BE2C (cell line): ENCODE measurements at regions not wholly inside any gene's neighbourhood (a gene's known extent, or its start where the extent isn't known, plus 50 kb on each side); places are given as distances from the start of the nearest gene placed in this dataset.

Experiments
- DNase-seq: peaks from one replicate; pipeline ENCODE4 v3.0.0-alpha.2; 2020
- H3K27me3 ChIP-seq: fragments of 250-450 bp; sonication (Bioruptor Pico); 2 replicates; pipeline ENCODE4 v1.5.1; 2020; ENCODE audit warnings: mild to moderate bottlenecking
- H3K36me3 ChIP-seq: fragments of 250-450 bp; sonication (Bioruptor Pico); 2 replicates; pipeline ENCODE4 v1.5.1; 2020; ENCODE audit warnings: mild to moderate bottlenecking
- H3K4me1 ChIP-seq: fragments of 250-450 bp; sonication (Bioruptor Pico); 2 replicates; pipeline ENCODE4 v1.5.1; 2020
- H3K4me3 ChIP-seq: 2 replicates; pipeline ENCODE4 v1.5.1; 2011; ENCODE audit warnings: low read depth, low read length
- H3K9me3 ChIP-seq: fragments of 250-450 bp; sonication (Bioruptor Pico); 2 replicates; pipeline ENCODE4 v1.5.1; 2020
- CTCF ChIP-seq: IDR thresholded peaks from 2 replicates; pipeline ENCODE4 v1.5.1; 2012; ENCODE audit warnings: mild to moderate bottlenecking, low read depth, low read length

GRCh38 chr13:30108216-30108912 lies 199.0 kb downstream of the KATNAL1 start:
- no peak for DNase-seq
- no peaks in the 10 kb centered on the region for H3K9me3 ChIP-seq
- no peak overlapping the region for H3K4me3 ChIP-seq
- H3K36me3 ChIP-seq = no peaks in the 10 kb centered on the region
- no peaks in the 10 kb centered on the region for H3K27me3 ChIP-seq
- TF ChIP-seq CTCF = no peak
- H3K4me1 ChIP-seq = peaks cover 3% of the 10 kb centered on the region

DNA sequence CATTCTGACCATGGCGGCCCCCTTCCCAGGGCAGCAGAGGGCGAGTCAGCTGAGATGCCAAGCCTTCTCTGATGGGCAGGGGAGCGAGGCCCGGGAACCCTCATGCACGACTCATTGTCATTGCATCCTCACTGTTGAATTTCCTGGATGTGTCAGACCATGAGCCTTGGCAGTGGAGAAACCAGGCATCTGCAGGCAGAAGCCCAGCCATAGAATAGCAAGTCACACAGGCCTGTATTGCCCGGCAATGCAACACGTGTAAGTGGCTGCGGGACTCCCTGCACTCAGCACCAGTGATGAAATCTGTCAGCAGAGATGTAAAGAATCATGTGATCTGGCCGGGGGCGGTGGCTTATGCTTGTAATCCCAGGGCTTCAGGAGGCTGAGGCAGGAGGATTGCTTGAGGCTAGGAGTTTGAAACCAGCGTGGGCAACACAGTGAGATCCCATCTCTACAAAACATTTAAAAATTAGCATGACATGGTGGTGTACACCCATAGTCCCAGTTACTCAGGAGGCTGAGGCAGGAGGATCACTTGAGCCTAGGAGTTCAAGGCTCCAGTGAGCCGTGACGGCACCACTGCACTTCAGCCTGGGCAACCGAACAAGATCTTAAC lies 199.7 kb downstream of the KATNAL1 start:
- H3K9me3 ChIP-seq = no peaks in the 10 kb centered on the region
- H3K36me3 ChIP-seq = no peaks in the 10 kb centered on the region
- no peak overlapping the region for H3K4me3 ChIP-seq
- H3K27me3 ChIP-seq = no peaks in the 10 kb centered on the region
- no peak for TF ChIP-seq CTCF
- DNase-seq = no peak
- no peaks in the 10 kb centered on the region for H3K4me1 ChIP-seq

DNA sequence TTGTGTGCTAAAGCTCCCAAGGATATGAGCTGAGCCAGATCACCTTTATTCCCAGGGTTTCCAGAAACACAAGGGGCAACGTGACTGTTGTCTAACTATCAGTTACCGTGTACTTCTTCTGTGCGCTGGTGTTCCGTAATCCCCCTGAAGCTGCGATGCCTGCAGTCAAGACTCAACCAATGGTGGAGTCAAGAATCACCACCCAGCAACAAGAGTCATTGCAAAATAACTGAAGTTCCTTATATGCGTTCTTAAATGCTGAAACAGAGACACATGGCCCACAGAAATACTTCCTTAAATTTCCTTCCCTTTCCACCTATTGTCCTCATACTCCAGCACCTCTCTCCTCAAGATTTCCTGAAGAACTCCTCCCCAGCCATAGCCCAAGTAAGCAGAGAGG lies 200.2 kb downstream of the KATNAL1 start:
- no peak overlapping the region for H3K4me3 ChIP-seq
- H3K4me1 ChIP-seq = no peaks in the 10 kb centered on the region
- no peaks in the 10 kb centered on the region for H3K36me3 ChIP-seq
- no peak for DNase-seq
- H3K9me3 ChIP-seq = no peaks in the 10 kb centered on the region
- TF ChIP-seq CTCF = no peak
- H3K27me3 ChIP-seq = no peaks in the 10 kb centered on the region

DNA sequence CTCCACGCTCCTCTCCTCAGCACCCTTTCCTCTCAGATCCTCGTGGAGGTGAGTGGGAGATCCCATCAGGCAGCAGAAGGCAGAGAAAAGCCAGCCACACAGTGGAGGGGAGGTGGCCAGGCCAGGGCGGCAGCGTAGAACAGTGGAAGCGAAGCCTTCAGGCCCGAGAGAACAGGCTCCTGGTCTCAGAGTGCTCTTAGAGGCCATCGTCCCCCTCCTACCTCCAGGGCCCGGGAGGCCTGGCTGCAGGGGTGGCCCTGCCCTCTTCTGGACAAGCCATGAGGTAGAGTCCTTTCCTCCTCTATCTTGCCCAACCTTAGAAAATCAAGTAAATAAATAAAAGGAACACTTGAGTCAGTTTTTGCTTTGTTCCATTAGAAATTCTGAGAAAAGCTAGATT lies 202.0 kb downstream of the KATNAL1 start:
- no peak for TF ChIP-seq CTCF
- no peak for DNase-seq
- Histone ChIP-seq H3K4me3 (no peak overlapping the region), H3K9me3 (no peaks in the 10 kb centered on the region), H3K36me3 (no peaks in the 10 kb centered on the region), H3K4me1 (no peaks in the 10 kb centered on the region), H3K27me3 (no peaks in the 10 kb centered on the region)

DNA sequence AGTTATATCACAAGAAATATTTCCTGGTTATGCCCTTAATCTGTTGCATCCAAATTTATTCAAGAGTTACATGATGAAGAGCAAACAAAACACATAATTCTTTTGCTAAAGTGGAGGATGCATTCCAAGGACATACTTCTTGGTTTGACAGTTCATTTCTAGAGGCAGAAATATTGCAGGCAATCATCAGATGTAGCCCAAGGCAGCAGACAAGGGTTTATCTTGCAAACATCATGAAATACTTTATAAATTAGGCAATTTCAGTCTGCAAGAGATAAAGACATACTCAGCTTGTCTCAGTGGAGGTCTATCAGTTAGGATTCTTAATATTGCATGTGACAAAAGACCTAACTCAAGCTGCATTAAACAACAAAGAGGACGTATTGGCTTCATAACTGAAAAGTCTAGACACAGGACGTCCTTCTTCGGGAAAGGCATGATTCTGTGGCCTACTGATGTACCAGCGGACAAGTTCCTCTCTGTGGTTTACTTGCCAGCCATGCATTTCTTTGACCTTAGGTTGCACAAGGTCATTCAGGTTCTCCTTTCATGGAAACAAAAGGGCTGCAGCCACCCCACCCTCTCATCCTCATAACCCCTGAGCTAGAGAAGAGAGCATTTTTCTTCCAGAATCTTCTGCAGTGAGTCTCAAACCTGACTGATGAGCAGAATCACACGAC lies 204.1 kb downstream of the KATNAL1 start:
- H3K4me1 ChIP-seq = no peaks in the 10 kb centered on the region
- TF ChIP-seq CTCF = no peak
- no peaks in the 10 kb centered on the region for H3K9me3 ChIP-seq
- no peaks in the 10 kb centered on the region for H3K36me3 ChIP-seq
- H3K4me3 ChIP-seq = no peak overlapping the region
- no peak for DNase-seq
- H3K27me3 ChIP-seq = no peaks in the 10 kb centered on the region

- H3K9me3 ChIP-seq = no peaks in the 10 kb centered on the region
- TF ChIP-seq CTCF = no peak
- no peaks in the 10 kb centered on the region for H3K27me3 ChIP-seq
- H3K36me3 ChIP-seq = no peaks in the 10 kb centered on the region
- H3K4me1 ChIP-seq = no peaks in the 10 kb centered on the region
- H3K4me3 ChIP-seq = no peak overlapping the region
- DNase-seq = no peak
These were observed 207.1 kb downstream of the KATNAL1 start for GRCh38 chr13:30100226-30100625.
